ENCODE measurements at regions not wholly inside any gene's neighbourhood (a gene's known extent, or its start where the extent isn't known, plus 50 kb on each side); places are given as distances from the start of the nearest gene placed in this dataset.

- intact Hi-C loops (cut with DNase I) = no loop called here
- Histone ChIP-seq H3K4me1 (no peaks in the 10 kb centered on the region), H3K9me3 (no peaks in the 10 kb centered on the region), H3K27ac (replicated peaks in 1 of 4) (no peak overlapping the region), H3K27me3 (no peaks in the 10 kb centered on the region), H3K36me3 (no peaks in the 10 kb centered on the region), H3K4me3 (no peak overlapping the region)
- no peak for TF ChIP-seq EP300 (IDR thresholded peaks at IDR 0.05)
- TF ChIP-seq CTCF (IDR thresholded peaks at IDR 0.05) = no peak
- no peak for TF ChIP-seq POLR2A (IDR thresholded peaks at IDR 0.05; ENCODE audit: low read depth)
- TF ChIP-seq POLR2AphosphoS5 (IDR thresholded peaks at IDR 0.05) = no peak
- no peak for DNase-seq (ENCODE audit: extremely low spot score)
These were observed 225.2 kb upstream of the MPHOSPH6 start for GRCh38 chr16:82395212-82395611.

- WGBS = 73% methylated on average over 3 of the region's 3 CpGs
- intact Hi-C loops (cut with DNase I) = no loop called here
- no peak overlapping the region for H3K4me3 ChIP-seq
These were observed 221.7 kb upstream of the MPHOSPH6 start for GRCh38 chr16:82391690-82392089.

GRCh38 chr16:82389956-82390650, 220.1 kb upstream of the MPHOSPH6 start:
- H3K9me3 ChIP-seq = no peaks in the 10 kb centered on the region
- H3K4me3 ChIP-seq = no peak overlapping the region

More at GRCh38 chr16:82391690-82392089, 221.7 kb upstream of the MPHOSPH6 start:
- H3K9me3 ChIP-seq = no peaks in the 10 kb centered on the region
- no peaks in the 10 kb centered on the region for H3K4me1 ChIP-seq
- no peak overlapping the region for H3K27ac ChIP-seq (replicated peaks in 1 of 4)
- TF ChIP-seq CTCF (IDR thresholded peaks at IDR 0.05) = no peak
- TF ChIP-seq EP300 (IDR thresholded peaks at IDR 0.05) = no peak
- TF ChIP-seq POLR2AphosphoS5 (IDR thresholded peaks at IDR 0.05) = no peak
- TF ChIP-seq POLR2A (IDR thresholded peaks at IDR 0.05; ENCODE audit: low read depth) = no peak
- no peak for DNase-seq (ENCODE audit: extremely low spot score)
- H3K36me3 ChIP-seq = no peaks in the 10 kb centered on the region
- no peaks in the 10 kb centered on the region for H3K27me3 ChIP-seq

GRCh38 chr16:82386761-82387160, 216.7 kb upstream of the MPHOSPH6 start:
- WGBS = 70% methylated on average over 1 of the region's 1 CpG
- H3K36me3 ChIP-seq = no peaks in the 10 kb centered on the region
- no peak overlapping the region for H3K27ac ChIP-seq (replicated peaks in 1 of 4)
- TF ChIP-seq CTCF (IDR thresholded peaks at IDR 0.05) (no peak), POLR2AphosphoS5 (IDR thresholded peaks at IDR 0.05) (no peak), EP300 (IDR thresholded peaks at IDR 0.05) (no peak), POLR2A (IDR thresholded peaks at IDR 0.05; ENCODE audit: low read depth) (no peak)
- H3K27me3 ChIP-seq = no peaks in the 10 kb centered on the region
- intact Hi-C loops (cut with DNase I) = loop anchor here (5.0 kb wide), 1 partner anchor 736 kb away; no protein-coding TSS in a partner anchor
- DNase-seq (ENCODE audit: extremely low spot score) = no peak
- H3K4me3 ChIP-seq = no peak overlapping the region
- no peaks in the 10 kb centered on the region for H3K4me1 ChIP-seq
- H3K9me3 ChIP-seq = no peaks in the 10 kb centered on the region

More at GRCh38 chr16:82389956-82390650, 220.1 kb upstream of the MPHOSPH6 start:
- TF ChIP-seq EP300 (IDR thresholded peaks at IDR 0.05) (no peak), POLR2AphosphoS5 (IDR thresholded peaks at IDR 0.05) (no peak), CTCF (IDR thresholded peaks at IDR 0.05) (no peak), POLR2A (IDR thresholded peaks at IDR 0.05; ENCODE audit: low read depth) (no peak)
- no peak overlapping the region for H3K27ac ChIP-seq (replicated peaks in 1 of 4)
- no peaks in the 10 kb centered on the region for H3K36me3 ChIP-seq
- WGBS = 65% methylated on average over 7 of the region's 7 CpGs
- H3K27me3 ChIP-seq = no peaks in the 10 kb centered on the region
- intact Hi-C loops (cut with DNase I) = loop anchor here (5.0 kb wide), 1 partner anchor 732 kb away; no protein-coding TSS in a partner anchor
- DNase-seq (ENCODE audit: extremely low spot score) = no peak
- no peaks in the 10 kb centered on the region for H3K4me1 ChIP-seq
